Endothelial cell of umbilical vein (primary cell): ENCODE measurements at regions not wholly inside any gene's neighbourhood (a gene's known extent, or its start where the extent isn't known, plus 50 kb on each side); places are given as distances from the start of the nearest gene placed in this dataset.

Source experiments
- BruUV-seq: library from RNA; stranded (reverse); fragments of 400-500 nt; replicated peaks from 2 replicates; lab custom pipeline; 2021; lab: Mats Ljungman, UMichigan
- CTCF ChIA-PET: fragments of 300-600, 350-600 bp; sonication (Branson Sonifier 250); formaldehyde crosslinking; loops from one replicate; lab custom pipeline; 2021; ENCODE audit warnings: antibody characterized with exemption, inconsistent platforms; lab: Charles Lee
- POLR2A ChIA-PET: fragments of 300-600, 350-600 bp; sonication (Branson Sonifier 250); formaldehyde crosslinking; loops from one replicate; lab custom pipeline; 2021; ENCODE audit warnings: antibody characterized with exemption, inconsistent platforms; lab: Charles Lee
- DNase-seq: peaks from one replicate; pipeline ENCODE4 v3.0.0-alpha.2; 2011; ENCODE audit warnings: low read depth, low spot score
- FAIRE-seq: peaks from 2 replicates; lab custom pipeline; 2011; peaks lifted over from hg19 to GRCh38; lab: Jason Lieb, UNC
- H2AFZ ChIP-seq: 2 replicates; pipeline ENCODE4 v1.6.0; 2012; ENCODE audit warnings: low read depth, low read length, control low read depth, inconsistent platforms
- H3K27ac ChIP-seq: 2 replicates; pipeline ENCODE4 v1.5.1; 2011; ENCODE audit warnings: low read depth, mild to moderate bottlenecking, control low read depth, low read length, moderate library complexity; ENCODE audit not compliant: insufficient read depth
- H3K27me3 ChIP-seq, 2 experiments: 2 replicates each; pipeline versions ENCODE4 v1.6.0 to v1.6.1; 2011; ENCODE audit warnings: low read length in 2 of 2, mixed read lengths in 1 of 2; ENCODE audit not compliant: control insufficient read depth in 2 of 2, insufficient read depth in 2 of 2
- H3K36me3 ChIP-seq, 2 experiments: 2 replicates in 1 of 2; 3 replicates in 1 of 2; pipeline ENCODE4 v1.5.1; 2011; ENCODE audit warnings: low read length in 2 of 2, mild to moderate bottlenecking in 1 of 2, moderate library complexity in 1 of 2; ENCODE audit not compliant: control insufficient read depth in 2 of 2, insufficient read depth in 2 of 2; ENCODE audit errors: extremely low read depth in 1 of 2
- H3K4me1 ChIP-seq: 3 replicates; pipeline ENCODE4 v1.5.1; 2011; ENCODE audit warnings: mild to moderate bottlenecking, low read length; ENCODE audit not compliant: control insufficient read depth, insufficient read depth; ENCODE audit errors: extremely low read depth
- H3K4me2 ChIP-seq: 2 replicates; pipeline ENCODE4 v1.6.1; 2011; ENCODE audit warnings: low read length, control low read depth, mixed read lengths; ENCODE audit not compliant: insufficient read depth
- H3K4me3 ChIP-seq, 3 experiments: fragments of 200-600 bp in 1 of 3; sonication (generic), shearing (Covaris generic) in 1 of 3; replicated peaks in 1 of 3; 2 replicates each; pipeline ENCODE4 v1.5.1; 2011 to 2016; ENCODE audit warnings: control low read depth in 3 of 3, low read length in 3 of 3, mild to moderate bottlenecking in 2 of 3, inconsistent platforms in 1 of 3, low read depth in 1 of 3, moderate library complexity in 1 of 3; ENCODE audit not compliant: insufficient read depth in 1 of 3
- H3K79me2 ChIP-seq: 2 replicates; pipeline ENCODE4 v1.6.0; 2012; ENCODE audit warnings: low read length, inconsistent platforms; ENCODE audit not compliant: control insufficient read depth, insufficient read depth
- H3K9ac ChIP-seq: replicated peaks from 2 replicates; pipeline ENCODE3; 2011; ENCODE audit warnings: low read length, control low read depth; ENCODE audit not compliant: insufficient read depth; ENCODE audit errors: extremely low read depth
- H3K9me1 ChIP-seq: replicated peaks from 3 replicates; pipeline ENCODE4 v1.6.0; 2011; ENCODE audit warnings: mild to moderate bottlenecking, low read length; ENCODE audit not compliant: control insufficient read depth, insufficient read depth; ENCODE audit errors: extremely low read depth
- H3K9me3 ChIP-seq: replicated peaks from 2 replicates; pipeline ENCODE4 v1.5.1; 2012; ENCODE audit warnings: low read length, inconsistent platforms; ENCODE audit not compliant: control insufficient read depth, insufficient read depth
- H4K20me1 ChIP-seq: replicated peaks from 2 replicates; pipeline ENCODE3; 2011; ENCODE audit warnings: mild to moderate bottlenecking, low read length; ENCODE audit not compliant: control insufficient read depth, insufficient read depth; ENCODE audit errors: extremely low read depth
- EZH2 ChIP-seq: IDR thresholded peaks from 2 replicates; pipeline ENCODE4 v1.6.1; 2012; ENCODE audit warnings: borderline replicate concordance, low read depth, mild to moderate bottlenecking, moderate library complexity, low read length, inconsistent platforms; ENCODE audit not compliant: severe bottlenecking
- FOS ChIP-seq: IDR thresholded peaks from 2 replicates; pipeline ENCODE4 v1.6.1; 2011; ENCODE audit warnings: mild to moderate bottlenecking, low read length, moderate library complexity, borderline replicate concordance; ENCODE audit not compliant: insufficient read depth
- GATA2 ChIP-seq: IDR thresholded peaks from 2 replicates; pipeline ENCODE4 v1.7.0; 2011; ENCODE audit warnings: low read depth, mild to moderate bottlenecking, moderate library complexity, mixed read lengths, low read length; ENCODE audit not compliant: insufficient read length, insufficient read depth
- JUN ChIP-seq: IDR thresholded peaks from 2 replicates; pipeline ENCODE4 v1.6.1; 2011; ENCODE audit warnings: borderline replicate concordance, low read depth; ENCODE audit not compliant: insufficient read length, insufficient read depth
- MAX ChIP-seq: IDR thresholded peaks from 2 replicates; pipeline ENCODE4 v1.6.1; 2011; ENCODE audit not compliant: insufficient read depth, insufficient read length
- MYC ChIP-seq: IDR thresholded peaks from one replicate; pipeline ENCODE4 v1.6.1; 2011; ENCODE audit warnings: mild to moderate bottlenecking, low read depth, low read length
- POLR2A ChIP-seq: IDR thresholded peaks from 2 replicates; pipeline ENCODE4 v1.6.1; 2012; ENCODE audit warnings: low read depth, mild to moderate bottlenecking, control low read depth, low read length
- POLR2AphosphoS5 ChIP-seq: IDR thresholded peaks from 2 replicates; pipeline ENCODE4 v1.6.1; 2012; ENCODE audit warnings: low read depth, mild to moderate bottlenecking, control low read depth, low read length, moderate library complexity; ENCODE audit not compliant: insufficient read depth
- dilution Hi-C: fragments of 300-500 bp; cut with MboI; formaldehyde crosslinking; loops from one replicate; pipeline ENCODE4 v1.15.0; 2019; ENCODE audit warnings: low sequenced_read_pairs; ENCODE audit not compliant: extremely low pct_ligation_motif_present
- intact Hi-C: fragments of 100-400 bp; cut with micrococcal nuclease; formaldehyde crosslinking; loops from one replicate; pipeline ENCODE4 v1.10.0; 2022

- H3K4me3 ChIP-seq = no peak overlapping the region
- peaks cover 0 to 12% of the 10 kb centered on the region in 2 experiments for H3K27me3 ChIP-seq
- POLR2A ChIA-PET = no interaction called here
- no peak overlapping the region for H2AFZ ChIP-seq
- H3K27ac ChIP-seq = no peak overlapping the region
- FAIRE-seq (no peak), DNase-seq (no peak)
- TF ChIP-seq POLR2AphosphoS5 (no peak), POLR2A (no peak), MAX (no peak), JUN (no peak), GATA2 (no peak)
- dilution Hi-C loops = no loop called here
- no peak overlapping the region for H3K4me2 ChIP-seq
- no peaks in the 10 kb centered on the region for H3K9me1 ChIP-seq
- H3K4me1 ChIP-seq = no peaks in the 10 kb centered on the region
- no peaks in the 10 kb centered on the region for H3K9me3 ChIP-seq
- CTCF ChIA-PET = no interaction called here
- H4K20me1 ChIP-seq = no peaks in the 10 kb centered on the region
- no peak overlapping the region for H3K9ac ChIP-seq
- no peaks in the 10 kb centered on the region for H3K36me3 ChIP-seq
- H3K79me2 ChIP-seq = no peaks in the 10 kb centered on the region
- intact Hi-C loops = no loop called here
- no TSS peak for BruUV-seq
These were observed 128.7 kb upstream of the C14orf180 start for GRCh38 chr14:104450811-104451401.

- dilution Hi-C loops = no loop called here
- H3K4me2 ChIP-seq = no peak overlapping the region
- CTCF ChIA-PET = interaction anchor here (0.7 kb wide), 1 partner anchor 27 kb away, joined by 3 read pairs; no protein-coding TSS in a partner anchor
These were observed 128.1 kb upstream of the C14orf180 start for GRCh38 chr14:104451474-104451873.

More at GRCh38 chr14:104451474-104451873, 128.1 kb upstream of the C14orf180 start:
- POLR2A ChIA-PET = no interaction called here
- Histone ChIP-seq H3K36me3 (no peaks in the 10 kb centered on the region), H3K27me3 (peaks cover 0 to 12% of the 10 kb centered on the region in 2 experiments), H3K9me1 (no peaks in the 10 kb centered on the region), H4K20me1 (no peaks in the 10 kb centered on the region), H2AFZ (no peak overlapping the region), H3K27ac (no peak overlapping the region), H3K4me1 (no peaks in the 10 kb centered on the region), H3K79me2 (no peaks in the 10 kb centered on the region), H3K9me3 (no peaks in the 10 kb centered on the region), H3K4me3 (no peak overlapping the region), H3K9ac (no peak overlapping the region)
- no peak for DNase-seq
- no peak for FAIRE-seq
- no peak for TF ChIP-seq FOS
- no peak for TF ChIP-seq EZH2
- TF ChIP-seq POLR2A = no peak
- TF ChIP-seq POLR2AphosphoS5 = no peak
- no peak for TF ChIP-seq MYC
- intact Hi-C loops = no loop called here
- no TSS peak for BruUV-seq
